ENCODE measurements at regions not wholly inside any gene's neighbourhood (a gene's known extent, or its start where the extent isn't known, plus 50 kb on each side); places are given as distances from the start of the nearest gene placed in this dataset.

GRCh38 chr22:49574205-49574880, 253.3 kb downstream of the BRD1 start:
- Histone ChIP-seq H3K4me3 (no peak overlapping the region), H3K9me3 (no peaks in the 10 kb centered on the region), H3K27me3 (ENCODE audit: low read depth) (no peaks in the 10 kb centered on the region), H3K36me3 (replicated peaks) (peaks cover 6% of the 10 kb centered on the region; the same call in 1 of the 2 replicates), H3K4me1 (no peaks in the 10 kb centered on the region)
- peak in 1 of 2 experiments; percentile 2 for DNase-seq (ENCODE audit: low spot score in 2 of 2)
- in situ Hi-C loops (cut with MboI; ENCODE audit: low sequenced_read_pairs) = no loop called here

DNA sequence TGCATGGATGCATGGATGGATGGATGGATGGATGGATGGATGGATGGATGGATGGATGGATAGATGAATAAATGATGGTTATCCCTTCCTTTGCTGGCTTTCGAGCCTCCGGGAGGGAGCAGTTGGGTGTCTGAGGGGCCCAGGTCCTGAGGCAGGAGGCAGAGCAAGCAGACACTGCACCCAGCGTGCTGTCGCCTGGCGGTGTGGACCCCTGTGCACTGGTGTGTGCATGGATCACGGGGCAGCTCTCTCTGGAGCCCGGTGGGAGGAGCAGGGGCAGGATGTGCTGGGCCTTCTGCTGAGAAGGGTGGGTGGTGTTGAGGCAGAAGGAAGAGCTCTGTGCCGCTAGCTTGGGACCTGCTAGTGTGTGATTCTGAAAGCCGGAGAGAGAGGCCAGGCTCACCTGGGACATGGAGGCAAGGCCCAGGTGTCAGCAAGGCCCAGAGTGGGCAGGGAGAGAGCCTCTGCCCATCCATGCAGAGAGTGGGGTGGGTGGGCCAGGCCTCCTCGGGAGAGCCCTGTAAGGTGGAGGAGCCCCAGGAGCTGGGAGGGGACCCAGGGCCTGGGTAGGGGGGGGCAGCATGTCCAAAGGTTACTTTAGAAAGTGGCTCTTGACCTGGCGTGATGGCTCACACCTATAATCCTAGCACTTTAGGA, 254.4 kb downstream of the BRD1 start:
- DNase-seq (ENCODE audit: low spot score in 2 of 2) = peak in 1 of 2 experiments; percentile 4
- H3K36me3 ChIP-seq (replicated peaks) = peaks cover 2% of the 10 kb centered on the region; the same call in 1 of the 2 replicates
- H3K27me3 ChIP-seq (ENCODE audit: low read depth) = no peaks in the 10 kb centered on the region
- no peaks in the 10 kb centered on the region for H3K4me1 ChIP-seq
- H3K9me3 ChIP-seq = no peaks in the 10 kb centered on the region
- in situ Hi-C loops (cut with MboI; ENCODE audit: low sequenced_read_pairs) = no loop called here
- no peak overlapping the region for H3K4me3 ChIP-seq

DNA sequence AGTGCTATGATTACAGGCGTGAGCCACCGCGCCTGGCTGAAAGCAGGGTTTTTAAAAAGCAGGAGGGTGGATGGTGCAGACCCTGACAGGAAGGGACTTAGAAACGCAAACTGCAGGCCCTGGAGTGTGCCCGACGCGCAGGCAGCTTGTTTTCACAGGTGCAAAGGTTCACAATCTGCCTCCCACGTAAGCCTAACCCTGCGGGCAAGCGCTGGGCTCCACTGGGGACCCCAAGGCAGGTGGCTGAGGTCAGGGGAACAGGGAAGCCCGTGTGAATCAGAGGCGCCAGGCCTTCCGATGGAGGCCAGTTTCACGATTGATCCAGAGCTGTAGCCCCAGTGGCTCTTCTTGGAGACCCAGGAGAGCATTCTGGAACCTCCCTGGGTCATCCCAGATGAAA, 256.3 kb downstream of the BRD1 start:
- H3K27me3 ChIP-seq (ENCODE audit: low read depth) = no peaks in the 10 kb centered on the region
- no peaks in the 10 kb centered on the region for H3K9me3 ChIP-seq
- H3K4me3 ChIP-seq = no peak overlapping the region
- in situ Hi-C loops (cut with MboI; ENCODE audit: low sequenced_read_pairs) = no loop called here
- no peaks in the 10 kb centered on the region for H3K4me1 ChIP-seq
- peak in 1 of 2 experiments; percentile 1 for DNase-seq (ENCODE audit: low spot score in 2 of 2)
- H3K36me3 ChIP-seq (replicated peaks) = no peaks in the 10 kb centered on the region

GRCh38 chr22:49570032-49570848, 257.4 kb downstream of the BRD1 start:
- peak in 1 of 2 experiments; percentile 4 for DNase-seq (ENCODE audit: low spot score in 2 of 2)
- Histone ChIP-seq H3K9me3 (no peaks in the 10 kb centered on the region), H3K27me3 (ENCODE audit: low read depth) (no peaks in the 10 kb centered on the region), H3K36me3 (replicated peaks) (no peaks in the 10 kb centered on the region), H3K4me1 (no peaks in the 10 kb centered on the region), H3K4me3 (no peak overlapping the region)
- in situ Hi-C loops (cut with MboI; ENCODE audit: low sequenced_read_pairs) = no loop called here

DNA sequence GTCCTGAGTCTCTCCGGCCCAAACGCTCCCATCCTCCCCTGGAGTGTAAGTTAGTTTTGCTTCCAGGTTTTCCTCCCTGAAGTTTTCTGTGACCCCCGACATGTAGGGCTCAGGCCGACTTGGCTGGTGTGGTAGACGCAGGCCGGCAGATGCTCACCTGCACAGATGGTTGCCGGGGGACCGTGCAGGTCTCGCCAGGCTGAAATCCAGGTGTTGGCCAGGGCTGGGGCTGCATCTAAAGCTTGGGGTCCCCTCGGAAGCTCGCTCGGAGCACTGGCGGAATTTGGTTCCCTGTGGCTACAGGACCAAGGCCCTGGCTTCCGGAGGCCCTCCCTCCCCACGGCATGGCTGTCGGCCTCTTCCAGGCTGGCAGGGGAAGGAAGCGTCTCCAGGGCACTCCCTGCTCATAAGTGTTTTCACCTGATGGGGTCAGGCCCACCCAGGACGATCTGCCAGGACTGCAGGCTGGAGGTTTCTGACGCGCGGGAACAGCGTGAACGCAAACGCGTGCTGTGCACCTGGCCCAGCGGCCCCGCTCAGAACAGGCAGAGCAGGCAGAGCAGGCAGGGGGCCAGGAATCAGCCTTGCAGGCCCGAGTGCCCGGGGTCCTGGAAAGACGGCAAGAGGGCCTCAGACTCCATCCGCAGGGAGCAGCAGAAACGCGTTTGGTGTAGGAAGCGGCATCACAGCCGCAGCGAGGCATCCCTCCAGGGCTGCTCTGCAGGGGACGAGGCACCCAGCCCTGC, 258.2 kb downstream of the BRD1 start:
- H3K27me3 ChIP-seq (ENCODE audit: low read depth) = no peaks in the 10 kb centered on the region
- no peaks in the 10 kb centered on the region for H3K9me3 ChIP-seq
- H3K36me3 ChIP-seq (replicated peaks) = no peaks in the 10 kb centered on the region
- in situ Hi-C loops (cut with MboI; ENCODE audit: low sequenced_read_pairs) = no loop called here
- H3K4me1 ChIP-seq = no peaks in the 10 kb centered on the region
- peak in 1 of 2 experiments; percentile 5 for DNase-seq (ENCODE audit: low spot score in 2 of 2)
- H3K4me3 ChIP-seq = no peak overlapping the region

GRCh38 chr22:49568751-49569285, 258.9 kb downstream of the BRD1 start:
- no peaks in the 10 kb centered on the region for H3K27me3 ChIP-seq (ENCODE audit: low read depth)
- no peaks in the 10 kb centered on the region for H3K9me3 ChIP-seq
- H3K4me1 ChIP-seq = no peaks in the 10 kb centered on the region
- peak in 1 of 2 experiments; percentile 3 for DNase-seq (ENCODE audit: low spot score in 2 of 2)
- H3K4me3 ChIP-seq = no peak overlapping the region
- in situ Hi-C loops (cut with MboI; ENCODE audit: low sequenced_read_pairs) = no loop called here
- H3K36me3 ChIP-seq (replicated peaks) = no peaks in the 10 kb centered on the region

DNA sequence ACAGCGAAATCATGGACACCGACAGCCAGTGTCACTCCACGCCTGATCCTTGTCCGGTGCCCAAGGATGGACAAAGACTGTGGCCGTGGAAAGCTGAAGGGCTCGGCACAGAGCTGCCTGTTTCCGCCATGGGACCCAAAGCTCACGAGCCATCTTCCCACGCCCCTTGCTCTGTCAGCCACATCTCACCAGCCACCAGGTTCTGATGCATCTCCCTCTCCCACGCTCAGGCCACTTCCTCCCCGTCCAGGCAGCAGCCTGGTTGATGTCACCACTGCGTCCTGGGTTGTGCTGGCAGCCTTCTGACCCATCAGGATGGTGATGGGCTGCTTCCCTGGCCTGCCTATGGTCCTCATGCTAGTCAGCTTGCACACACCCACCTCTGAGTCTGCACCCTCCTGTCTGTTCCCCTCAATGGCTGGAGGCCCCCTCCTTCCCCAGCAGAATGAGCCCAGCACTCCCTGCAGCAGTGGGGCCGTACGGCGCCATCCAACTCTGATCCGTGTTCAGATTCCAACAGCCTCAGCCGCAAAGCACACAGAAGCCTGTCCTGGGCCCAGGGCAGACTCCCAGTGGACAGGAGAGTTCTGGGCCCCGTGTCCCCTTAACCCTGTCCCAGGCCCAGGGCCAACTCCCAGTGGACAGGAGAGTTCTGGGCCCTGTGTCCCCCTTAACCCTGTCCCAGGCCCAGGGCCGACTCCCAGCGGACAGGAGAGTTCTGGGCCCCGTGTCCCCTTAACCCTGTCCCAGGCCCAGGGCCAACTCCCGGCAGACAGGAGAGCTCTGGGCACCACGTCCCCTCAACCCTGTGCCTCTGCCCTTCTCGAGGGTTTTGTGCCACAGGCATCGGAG, 259.5 kb downstream of the BRD1 start:
- H3K36me3 ChIP-seq (replicated peaks) = no peaks in the 10 kb centered on the region
- H3K4me1 ChIP-seq = no peaks in the 10 kb centered on the region
- no peaks in the 10 kb centered on the region for H3K27me3 ChIP-seq (ENCODE audit: low read depth)
- peak in 1 of 2 experiments; percentile 5 for DNase-seq (ENCODE audit: low spot score in 2 of 2)
- in situ Hi-C loops (cut with MboI; ENCODE audit: low sequenced_read_pairs) = no loop called here
- H3K9me3 ChIP-seq = no peaks in the 10 kb centered on the region
- no peak overlapping the region for H3K4me3 ChIP-seq

- H3K4me3 ChIP-seq = no peak overlapping the region
- H3K27me3 ChIP-seq (ENCODE audit: low read depth) = no peaks in the 10 kb centered on the region
- no peaks in the 10 kb centered on the region for H3K9me3 ChIP-seq
- DNase-seq (ENCODE audit: low spot score in 2 of 2) = no peak
- no peaks in the 10 kb centered on the region for H3K4me1 ChIP-seq
- H3K36me3 ChIP-seq (replicated peaks) = no peaks in the 10 kb centered on the region
- in situ Hi-C loops (cut with MboI; ENCODE audit: low sequenced_read_pairs) = no loop called here
Measured at GRCh38 chr22:49566693-49567092, 261.0 kb downstream of the BRD1 start.

- Histone ChIP-seq H3K36me3 (replicated peaks) (no peaks in the 10 kb centered on the region), H3K4me3 (no peak overlapping the region), H3K27me3 (ENCODE audit: low read depth) (no peaks in the 10 kb centered on the region), H3K9me3 (no peaks in the 10 kb centered on the region), H3K4me1 (no peaks in the 10 kb centered on the region)
- peak in 1 of 2 experiments; percentile 1 for DNase-seq (ENCODE audit: low spot score in 2 of 2)
- in situ Hi-C loops (cut with MboI; ENCODE audit: low sequenced_read_pairs) = no loop called here
Measured at GRCh38 chr22:49566141-49566541, 261.5 kb downstream of the BRD1 start.

- Histone ChIP-seq H3K4me3 (no peak overlapping the region), H3K27me3 (ENCODE audit: low read depth) (no peaks in the 10 kb centered on the region), H3K9me3 (no peaks in the 10 kb centered on the region), H3K36me3 (replicated peaks) (no peaks in the 10 kb centered on the region), H3K4me1 (no peaks in the 10 kb centered on the region)
- DNase-seq (ENCODE audit: low spot score in 2 of 2) = peak in 1 of 2 experiments; percentile 3
- in situ Hi-C loops (cut with MboI; ENCODE audit: low sequenced_read_pairs) = no loop called here
Measured at GRCh38 chr22:49565516-49565855, 262.2 kb downstream of the BRD1 start.

DNA sequence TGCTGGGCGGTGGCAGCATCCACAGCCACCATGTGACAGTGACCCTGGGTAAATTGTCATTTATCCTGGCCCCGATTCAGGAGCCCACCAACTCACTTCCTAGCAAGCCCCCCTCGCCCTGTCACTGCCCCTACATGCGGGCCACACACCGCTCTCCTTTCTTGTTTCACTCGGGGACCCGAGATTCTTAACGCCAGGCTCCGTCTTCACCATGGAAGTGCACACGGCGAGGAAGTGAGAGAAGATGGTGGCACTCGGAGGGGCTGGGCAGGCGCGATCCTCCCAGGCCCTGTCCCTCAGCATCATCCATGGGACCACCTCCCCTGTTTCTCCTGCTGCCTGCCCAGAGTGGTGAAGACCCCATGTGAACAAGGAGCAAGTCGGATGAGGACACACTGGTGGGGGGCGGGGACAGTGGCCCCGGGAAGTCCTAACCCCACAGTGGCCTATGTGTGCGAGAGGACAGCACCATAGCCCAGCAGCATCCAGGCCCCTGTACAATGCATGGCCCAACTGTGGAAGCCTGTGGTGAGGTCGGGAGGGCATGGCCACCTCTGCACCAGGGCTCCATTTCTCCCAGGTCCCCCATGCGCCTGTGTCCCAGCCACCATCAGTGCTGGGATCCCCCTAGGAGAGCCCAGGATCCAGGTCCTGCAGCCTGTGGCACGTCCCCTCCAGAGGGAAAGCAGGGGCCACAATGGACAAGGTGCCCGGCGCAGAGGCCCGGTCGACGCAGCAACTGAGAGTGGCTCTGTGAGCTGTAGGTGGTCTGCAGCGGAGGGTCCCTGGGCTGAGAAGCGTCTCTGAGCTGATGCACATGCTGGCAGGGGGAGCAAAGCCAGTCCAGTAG, 262.8 kb downstream of the BRD1 start:
- H3K4me1 ChIP-seq = no peaks in the 10 kb centered on the region
- in situ Hi-C loops (cut with MboI; ENCODE audit: low sequenced_read_pairs) = no loop called here
- no peaks in the 10 kb centered on the region for H3K27me3 ChIP-seq (ENCODE audit: low read depth)
- DNase-seq (ENCODE audit: low spot score in 2 of 2) = peak in 1 of 2 experiments; percentile 3
- no peaks in the 10 kb centered on the region for H3K9me3 ChIP-seq
- no peaks in the 10 kb centered on the region for H3K36me3 ChIP-seq (replicated peaks)
- H3K4me3 ChIP-seq = no peak overlapping the region

GRCh38 chr22:49564054-49564453, 263.6 kb downstream of the BRD1 start:
- no peaks in the 10 kb centered on the region for H3K36me3 ChIP-seq (replicated peaks)
- in situ Hi-C loops (cut with MboI; ENCODE audit: low sequenced_read_pairs) = no loop called here
- no peaks in the 10 kb centered on the region for H3K9me3 ChIP-seq
- no peak overlapping the region for H3K4me3 ChIP-seq
- peak in 1 of 2 experiments; percentile 3 for DNase-seq (ENCODE audit: low spot score in 2 of 2)
- H3K27me3 ChIP-seq (ENCODE audit: low read depth) = no peaks in the 10 kb centered on the region
- H3K4me1 ChIP-seq = no peaks in the 10 kb centered on the region
